ENCODE measurements at regions not wholly inside any gene's neighbourhood (a gene's known extent, or its start where the extent isn't known, plus 50 kb on each side); places are given as distances from the start of the nearest gene placed in this dataset.

GRCh38 chr6:166866839-166867637, 89.3 kb downstream of the RNASET2 start:
- Histone ChIP-seq H3K4me1 (ENCODE audit: control insufficient read depth in 2 of 2, insufficient read depth in 2 of 2, low read length in 2 of 2) (peaks cover 8 to 10% of the 10 kb centered on the region in 2 donors), H3K36me3 (replicated peaks in 1 of 2; ENCODE audit: control extremely low read depth in 1 of 2, control insufficient read depth in 1 of 2, extremely low read depth in 1 of 2, insufficient read depth in 2 of 2, low read length in 1 of 2) (no peaks in the 10 kb centered on the region), H3K4me3 (ENCODE audit: control extremely low read depth in 1 of 5, extremely low read depth in 1 of 5, insufficient read depth in 1 of 5, low read depth in 2 of 5, low read length in 4 of 5) (no peak overlapping the region), H2AFZ (ENCODE audit: insufficient read depth, low read depth, low read length, poor library complexity, severe bottlenecking) (no peak overlapping the region), H3K27ac (ENCODE audit: low read length in 2 of 2) (no peak overlapping the region), H3K4me2 (replicated peaks; ENCODE audit: low read depth, low read length, poor library complexity, severe bottlenecking) (no peak overlapping the region), H3K9me3 (ENCODE audit: control extremely low read depth in 1 of 3, control insufficient read depth in 2 of 3, insufficient read depth in 1 of 3, low read length in 2 of 3) (no peaks in the 10 kb centered on the region), H3K27me3 (replicated peaks in 1 of 4; ENCODE audit: control extremely low read depth in 1 of 4, control insufficient read depth in 3 of 4, insufficient read depth in 4 of 4, low read length in 3 of 4) (peaks cover 0 to 13% (median 6%) of the 10 kb centered on the region in 4 experiments), H3K79me2 (ENCODE audit: control insufficient read depth, insufficient read depth, low read length) (no peaks in the 10 kb centered on the region), H4K20me1 (ENCODE audit: control insufficient read depth, insufficient read depth, low read length, poor library complexity, severe bottlenecking) (no peaks in the 10 kb centered on the region), H3K9ac (ENCODE audit: low read length) (no peak overlapping the region)
- Mint-ChIP-seq H3K27ac (no peak overlapping the region), H3K27me3 (peaks cover under 1% of the 10 kb centered on the region), H3K9me3 (ENCODE audit: insufficient read depth) (no peaks in the 10 kb centered on the region), H3K4me3 (no peak overlapping the region), H3K4me1 (peaks cover 5% of the 10 kb centered on the region)
- CTCF ChIA-PET: no interaction called here
- ATAC-seq (ENCODE audit: low read depth): no peak
- no peak for DNase-seq
- intact Hi-C loops (cut with micrococcal nuclease): no loop called here
- POLR2A ChIA-PET: no interaction called here
- TF ChIP-seq CTCF (IDR thresholded peaks at IDR 0.05): no peak
- no peak for TF ChIP-seq EZH2 (IDR thresholded peaks at IDR 0.05; ENCODE audit: borderline replicate concordance, insufficient read depth, low read depth, low read length, poor library complexity, severe bottlenecking)
- WGBS (ENCODE audit: insufficient coverage): 97% methylated on average over 15 of the region's 19 CpGs

DNA sequence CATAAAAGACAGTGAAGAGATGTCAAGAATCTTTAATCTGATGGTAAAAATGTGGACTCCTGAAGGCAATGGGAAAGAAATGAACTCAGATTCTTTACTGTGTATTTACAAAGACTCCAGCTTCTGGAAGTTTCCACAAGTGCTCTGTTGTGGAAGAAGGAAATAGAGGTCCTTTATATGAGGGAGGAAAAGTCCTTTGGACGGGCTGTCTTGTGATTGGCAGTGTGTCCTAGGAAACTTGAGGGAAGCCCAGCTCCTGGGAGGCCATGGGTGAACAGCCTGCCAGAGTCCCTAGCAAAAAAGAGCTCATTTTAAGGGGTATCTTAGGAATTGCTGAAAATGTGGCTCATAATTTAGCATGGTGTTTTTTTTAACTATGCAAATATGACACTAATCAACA, 92.0 kb downstream of the RNASET2 start:
- Histone ChIP-seq H4K20me1 (ENCODE audit: control insufficient read depth, insufficient read depth, low read length, poor library complexity, severe bottlenecking) (no peaks in the 10 kb centered on the region), H3K9ac (ENCODE audit: low read length) (no peak overlapping the region), H3K4me3 (ENCODE audit: control extremely low read depth in 1 of 5, extremely low read depth in 1 of 5, insufficient read depth in 1 of 5, low read depth in 2 of 5, low read length in 4 of 5) (no peak overlapping the region), H2AFZ (ENCODE audit: insufficient read depth, low read depth, low read length, poor library complexity, severe bottlenecking) (no peak overlapping the region), H3K36me3 (replicated peaks in 1 of 2; ENCODE audit: control extremely low read depth in 1 of 2, control insufficient read depth in 1 of 2, extremely low read depth in 1 of 2, insufficient read depth in 2 of 2, low read length in 1 of 2) (no peaks in the 10 kb centered on the region), H3K4me1 (ENCODE audit: control insufficient read depth in 2 of 2, insufficient read depth in 2 of 2, low read length in 2 of 2) (peaks cover 13 to 14% of the 10 kb centered on the region in 2 donors), H3K79me2 (ENCODE audit: control insufficient read depth, insufficient read depth, low read length) (no peaks in the 10 kb centered on the region), H3K9me3 (ENCODE audit: control extremely low read depth in 1 of 3, control insufficient read depth in 2 of 3, insufficient read depth in 1 of 3, low read length in 2 of 3) (no peaks in the 10 kb centered on the region), H3K4me2 (replicated peaks; ENCODE audit: low read depth, low read length, poor library complexity, severe bottlenecking) (no peak overlapping the region), H3K27ac (ENCODE audit: low read length in 2 of 2) (no peak overlapping the region), H3K27me3 (replicated peaks in 1 of 4; ENCODE audit: control extremely low read depth in 1 of 4, control insufficient read depth in 3 of 4, insufficient read depth in 4 of 4, low read length in 3 of 4) (peaks cover 0 to 28% (median 15%) of the 10 kb centered on the region in 4 experiments)
- Mint-ChIP-seq H3K4me3 (no peak overlapping the region), H3K27ac (no peak overlapping the region), H3K27me3 (peaks cover 10% of the 10 kb centered on the region), H3K9me3 (ENCODE audit: insufficient read depth) (no peaks in the 10 kb centered on the region), H3K4me1 (peaks cover 10% of the 10 kb centered on the region)
- 94% methylated on average over 1 of the region's 1 CpG for WGBS (ENCODE audit: insufficient coverage)
- DNase-seq (no peak), ATAC-seq (ENCODE audit: low read depth) (no peak)
- CTCF ChIA-PET: interaction anchor here (0.7 to 1.1 kb wide), 3 partner anchors 11 to 277 kb away, joined by 3 read pairs; no protein-coding TSS in a partner anchor
- intact Hi-C loops (cut with micrococcal nuclease): loop anchor here (5.0 kb wide), 1 partner anchor 73 kb away; no protein-coding TSS in a partner anchor
- TF ChIP-seq EZH2 (IDR thresholded peaks at IDR 0.05; ENCODE audit: borderline replicate concordance, insufficient read depth, low read depth, low read length, poor library complexity, severe bottlenecking) (no peak), CTCF (IDR thresholded peaks at IDR 0.05) (no peak)
- POLR2A ChIA-PET: no interaction called here

Data from B cell (primary cell).